Neural progenitor cell (in vitro differentiated cells): ENCODE measurements at regions not wholly inside any gene's neighbourhood (a gene's known extent, or its start where the extent isn't known, plus 50 kb on each side); places are given as distances from the start of the nearest gene placed in this dataset.

Experiments used
- DNase-seq: peaks from one replicate; pipeline ENCODE4 v3.0.0-alpha.2; 2016; ENCODE audit warnings: low spot score
- H2AFZ ChIP-seq: fragments of 200-600 bp; sonication (generic); replicated peaks from 2 replicates; pipeline ENCODE4 v1.6.1; 2016; ENCODE audit warnings: antibody characterized with exemption
- H3F3A ChIP-seq: fragments of 200-600 bp; sonication (generic); 2 replicates; pipeline ENCODE4 v1.6.1; 2016; ENCODE audit warnings: antibody characterized with exemption, low read depth
- H3K27ac ChIP-seq: fragments of 200-600 bp; sonication (generic); 2 replicates; pipeline ENCODE4 v1.5.1; 2016; ENCODE audit warnings: mild to moderate bottlenecking
- H3K27me3 ChIP-seq: fragments of 200-600 bp; sonication (generic); 2 replicates; pipeline ENCODE4 v1.6.1; 2016; ENCODE audit warnings: mild to moderate bottlenecking, moderate library complexity
- H3K36me3 ChIP-seq: fragments of 200-600 bp; sonication (generic); 2 replicates; pipeline ENCODE4 v1.5.1; 2016
- H3K4me1 ChIP-seq: fragments of 200-600 bp; sonication (generic); 2 replicates; pipeline ENCODE4 v1.6.1; 2016; ENCODE audit warnings: mixed run types
- H3K4me2 ChIP-seq: fragments of 200-600 bp; sonication (generic); 2 replicates; pipeline ENCODE4 v1.6.1; 2016
- H3K4me3 ChIP-seq: fragments of 200-600 bp; sonication (generic); 2 replicates; pipeline ENCODE4 v1.5.1; 2016
- H3K79me2 ChIP-seq: fragments of 200-600 bp; sonication (generic); 2 replicates; pipeline ENCODE4 v1.6.1; 2016; ENCODE audit warnings: low read depth
- H3K9ac ChIP-seq: fragments of 200-600 bp; sonication (generic); 2 replicates; pipeline ENCODE4 v1.6.1; 2016
- H3K9me3 ChIP-seq: fragments of 200-600 bp; sonication (generic); 2 replicates; pipeline ENCODE4 v1.5.1; 2016; ENCODE audit warnings: low read depth
- H4K20me1 ChIP-seq: fragments of 200-600 bp; sonication (generic); 2 replicates; pipeline ENCODE4 v1.6.1; 2016; ENCODE audit warnings: low read depth
- H3K27ac Mint-ChIP-seq: 3 replicates; pipeline ENCODE4 v1.8.0; 2021; ENCODE audit warnings: mixed read lengths
- H3K27me3 Mint-ChIP-seq: 2 replicates; pipeline ENCODE4 v1.8.0; 2022; ENCODE audit warnings: low read depth, mild to moderate bottlenecking, inconsistent platforms, moderate library complexity, mixed read lengths; ENCODE audit not compliant: insufficient read depth
- H3K36me3 Mint-ChIP-seq: 3 replicates; pipeline ENCODE4 v1.8.0; 2021; ENCODE audit warnings: mixed read lengths
- H3K4me1 Mint-ChIP-seq: 3 replicates; pipeline ENCODE4 v1.8.0; 2021; ENCODE audit warnings: mixed read lengths
- H3K4me3 Mint-ChIP-seq: 3 replicates; pipeline ENCODE4 v1.8.0; 2021; ENCODE audit warnings: mild to moderate bottlenecking, moderate library complexity, mixed read lengths
- H3K9me3 Mint-ChIP-seq: 3 replicates; pipeline ENCODE4 v1.8.0; 2020; ENCODE audit warnings: mixed read lengths
- CTCF ChIP-seq: fragments of 200-600 bp; sonication (generic); IDR thresholded peaks from 2 replicates; pipeline ENCODE4 v1.5.1; 2017; ENCODE audit warnings: antibody characterized with exemption, mild to moderate bottlenecking
- EZH2 ChIP-seq: fragments of 200-600 bp; sonication (generic); IDR thresholded peaks from 2 replicates; pipeline ENCODE4 v1.6.1; 2017; ENCODE audit warnings: antibody characterized with exemption, mild to moderate bottlenecking, moderate library complexity
- EZH2phosphoT487 ChIP-seq: fragments of 200-600 bp; sonication (generic); IDR thresholded peaks from 2 replicates; pipeline ENCODE4 v1.6.1; 2017; ENCODE audit warnings: antibody characterized with exemption

GRCh38 chr17:79146562-79146961, 71.9 kb downstream of the ENGASE start:
- H3K36me3 ChIP-seq, result no peaks in the 10 kb centered on the region
- Mint-ChIP-seq H3K9me3 (no peaks in the 10 kb centered on the region), H3K27me3 (peaks cover 4% of the 10 kb centered on the region), H3K4me1 (peaks cover 11% of the 10 kb centered on the region), H3K27ac (no peak overlapping the region), H3K36me3 (no peaks in the 10 kb centered on the region), H3K4me3 (no peak overlapping the region)
- H3K27me3 ChIP-seq, result no peaks in the 10 kb centered on the region
- no peaks in the 10 kb centered on the region for H4K20me1 ChIP-seq
- no peak for DNase-seq
- H3K4me1 ChIP-seq, result peaks cover 10% of the 10 kb centered on the region
- H3K4me2 ChIP-seq, result no peak overlapping the region
- H3K9ac ChIP-seq, result no peak overlapping the region
- H3F3A ChIP-seq, result no peaks in the 10 kb centered on the region
- H3K79me2 ChIP-seq, result no peaks in the 10 kb centered on the region
- no peak overlapping the region for H2AFZ ChIP-seq
- no peak overlapping the region for H3K4me3 ChIP-seq
- no peaks in the 10 kb centered on the region for H3K9me3 ChIP-seq
- H3K27ac ChIP-seq, result no peak overlapping the region
- TF ChIP-seq EZH2phosphoT487 (no peak), EZH2 (no peak), CTCF (no peak)

- no peaks in the 10 kb centered on the region for H3K36me3 ChIP-seq
- H3K9me3 Mint-ChIP-seq, result no peaks in the 10 kb centered on the region
- H2AFZ ChIP-seq, result no peak overlapping the region
- peaks cover 13% of the 10 kb centered on the region for H3K4me1 Mint-ChIP-seq
- H3K27me3 Mint-ChIP-seq, result peaks cover 3% of the 10 kb centered on the region
- H3K4me3 ChIP-seq, result no peak overlapping the region
- no peaks in the 10 kb centered on the region for H3K9me3 ChIP-seq
- H3K4me3 Mint-ChIP-seq, result no peak overlapping the region
- H3K4me1 ChIP-seq, result peaks cover 16% of the 10 kb centered on the region
- no peaks in the 10 kb centered on the region for H3K36me3 Mint-ChIP-seq
- no peak for DNase-seq
- no peak overlapping the region for H3K9ac ChIP-seq
- TF ChIP-seq EZH2 (no peak), CTCF (no peak), EZH2phosphoT487 (no peak)
- no peak overlapping the region for H3K27ac ChIP-seq
- no peaks in the 10 kb centered on the region for H3K27me3 ChIP-seq
- H3F3A ChIP-seq, result no peaks in the 10 kb centered on the region
- H3K79me2 ChIP-seq, result no peaks in the 10 kb centered on the region
- no peak overlapping the region for H3K4me2 ChIP-seq
- no peak overlapping the region for H3K27ac Mint-ChIP-seq
- no peaks in the 10 kb centered on the region for H4K20me1 ChIP-seq
These were observed 70.9 kb downstream of the ENGASE start for GRCh38 chr17:79145548-79145947.

GRCh38 chr17:79144133-79144532, 69.5 kb downstream of the ENGASE start:
- H3K27me3 Mint-ChIP-seq, result peaks cover 3% of the 10 kb centered on the region
- H3K9ac ChIP-seq, result no peak overlapping the region
- no peak overlapping the region for H2AFZ ChIP-seq
- H3K4me3 Mint-ChIP-seq, result no peak overlapping the region
- no peaks in the 10 kb centered on the region for H4K20me1 ChIP-seq
- H3K4me3 ChIP-seq, result no peak overlapping the region
- H3K27ac Mint-ChIP-seq, result no peak overlapping the region
- no peak for TF ChIP-seq CTCF
- TF ChIP-seq EZH2, result no peak
- TF ChIP-seq EZH2phosphoT487, result no peak
- H3F3A ChIP-seq, result no peaks in the 10 kb centered on the region
- peaks cover 16% of the 10 kb centered on the region for H3K4me1 ChIP-seq
- H3K9me3 Mint-ChIP-seq, result no peaks in the 10 kb centered on the region
- H3K4me2 ChIP-seq, result no peak overlapping the region
- no peak overlapping the region for H3K27ac ChIP-seq
- H3K79me2 ChIP-seq, result no peaks in the 10 kb centered on the region
- peaks cover 13% of the 10 kb centered on the region for H3K4me1 Mint-ChIP-seq
- no peaks in the 10 kb centered on the region for H3K36me3 ChIP-seq
- H3K36me3 Mint-ChIP-seq, result no peaks in the 10 kb centered on the region
- H3K27me3 ChIP-seq, result no peaks in the 10 kb centered on the region
- no peak for DNase-seq
- H3K9me3 ChIP-seq, result no peaks in the 10 kb centered on the region
